HG02759 (cell line): ENCODE measurements at regions not wholly inside any gene's neighbourhood (a gene's known extent, or its start where the extent isn't known, plus 50 kb on each side); places are given as distances from the start of the nearest gene placed in this dataset.

Experiments
- ATAC-seq: cut with Tn5 transposase; IDR thresholded peaks from one replicate; pipeline ENCODE4 v1.9.1; 2021; ENCODE audit warnings: mild to moderate bottlenecking, moderate library complexity; ENCODE audit not compliant: unreplicated experiment

GRCh38 chr20:57071954-57072583 lies 194.4 kb downstream of the BMP7 start:
- ATAC-seq, result no peak

- ATAC-seq, result no peak
Measured at GRCh38 chr20:57073402-57073801, 193.0 kb downstream of the BMP7 start.

GRCh38 chr20:57074386-57074785 lies 192.1 kb downstream of the BMP7 start:
- ATAC-seq, result no peak

GRCh38 chr20:57075181-57075580 lies 191.3 kb downstream of the BMP7 start:
- no peak for ATAC-seq

GRCh38 chr20:57075603-57076002 lies 190.8 kb downstream of the BMP7 start:
- no peak for ATAC-seq

- ATAC-seq, result no peak
Measured at GRCh38 chr20:57076152-57076652, 190.2 kb downstream of the BMP7 start.

GRCh38 chr20:57076951-57077350 lies 189.5 kb downstream of the BMP7 start:
- ATAC-seq, result no peak

GRCh38 chr20:57078116-57078515 lies 188.3 kb downstream of the BMP7 start:
- ATAC-seq, result no peak

GRCh38 chr20:57079031-57080005 lies 187.1 kb downstream of the BMP7 start:
- no peak for ATAC-seq

- no peak for ATAC-seq
Measured at GRCh38 chr20:57080796-57081195, 185.6 kb downstream of the BMP7 start.

- no peak for ATAC-seq
Measured at GRCh38 chr20:57082357-57082945, 184.0 kb downstream of the BMP7 start.

- no peak for ATAC-seq
Measured at GRCh38 chr20:57083072-57083471, 183.4 kb downstream of the BMP7 start.

GRCh38 chr20:57086066-57086465 lies 180.4 kb downstream of the BMP7 start:
- ATAC-seq, result no peak

GRCh38 chr20:57087102-57087501 lies 179.3 kb downstream of the BMP7 start:
- no peak for ATAC-seq

GRCh38 chr20:57087705-57088104 lies 178.7 kb downstream of the BMP7 start:
- no peak for ATAC-seq

- no peak for ATAC-seq
Measured at GRCh38 chr20:57088436-57088835, 178.0 kb downstream of the BMP7 start.

- ATAC-seq, result peak; percentile 78
Measured at GRCh38 chr20:57089699-57090144, 176.7 kb downstream of the BMP7 start.

- no peak for ATAC-seq
Measured at GRCh38 chr20:57090590-57091560, 175.6 kb downstream of the BMP7 start.

GRCh38 chr20:57091748-57092111 lies 174.7 kb downstream of the BMP7 start:
- ATAC-seq, result peak; percentile 23

- ATAC-seq, result peak; percentile 68
Measured at GRCh38 chr20:57092112-57092899, 174.1 kb downstream of the BMP7 start.
